Peyer's patch (tissue), 4 donors: ENCODE measurements at regions not wholly inside any gene's neighbourhood (a gene's known extent, or its start where the extent isn't known, plus 50 kb on each side); places are given as distances from the start of the nearest gene placed in this dataset.

Source experiments
- CTCF ChIP-seq, 6 experiments: fragments of 450-650 bp in 4 of 6; fragments of 200-600 bp in 2 of 6; sonication (generic) in 1 of 6; IDR thresholded peaks; one replicate each; pipeline ENCODE4 v1.5.1; 2017 to 2019; ENCODE audit warnings: antibody characterized with exemption in 6 of 6, mild to moderate bottlenecking in 3 of 6, moderate library complexity in 1 of 6
- POLR2A ChIP-seq, 2 donors: fragments of 450-650 bp; IDR thresholded peaks; one replicate each; pipeline ENCODE4 v1.5.1; 2017; ENCODE audit warnings: antibody characterized with exemption in 2 of 2, mild to moderate bottlenecking in 2 of 2, moderate library complexity in 2 of 2

GRCh38 chr2:76194031-76194775, 483.5 kb upstream of the GCFC2 start:
- TF ChIP-seq CTCF (IDR thresholded peaks at IDR 0.05) (no peak), POLR2A (IDR thresholded peaks at IDR 0.05) (no peak)
